Liver (tissue), 8 donors: ENCODE measurements at regions not wholly inside any gene's neighbourhood (a gene's known extent, or its start where the extent isn't known, plus 50 kb on each side); places are given as distances from the start of the nearest gene placed in this dataset.

ENCODE experiments used
- DNase-seq: peaks from one replicate; pipeline ENCODE4 v3.0.0-alpha.2; 2017; ENCODE audit warnings: low spot score
- H3K27ac ChIP-seq, 2 donors: one replicate each; pipeline ENCODE4 v1.7.0; 2013; ENCODE audit warnings: inconsistent platforms in 2 of 2, low read length in 2 of 2, control low read depth in 1 of 2, low read depth in 1 of 2, mild to moderate bottlenecking in 1 of 2
- H3K27me3 ChIP-seq, 4 donors: one replicate each; pipeline versions ENCODE4 v1.6.1 to v1.7.0; 2013; ENCODE audit warnings: low read length in 3 of 4, inconsistent platforms in 1 of 4, mild to moderate bottlenecking in 1 of 4, moderate library complexity in 1 of 4; ENCODE audit not compliant: control insufficient read depth in 4 of 4, insufficient read depth in 4 of 4
- H3K36me3 ChIP-seq, 4 donors: one replicate each; pipeline versions ENCODE4 v1.6.1 to v1.7.0; 2013; ENCODE audit warnings: low read length in 3 of 4, mild to moderate bottlenecking in 3 of 4, low read depth in 1 of 4, moderate library complexity in 1 of 4; ENCODE audit not compliant: control insufficient read depth in 4 of 4, insufficient read depth in 3 of 4
- H3K4me1 ChIP-seq, 4 donors: one replicate each; pipeline versions ENCODE4 v1.6.1 to v1.7.0; 2013; ENCODE audit warnings: low read length in 3 of 4, mild to moderate bottlenecking in 3 of 4, moderate library complexity in 1 of 4; ENCODE audit not compliant: control insufficient read depth in 4 of 4, insufficient read depth in 4 of 4
- H3K4me3 ChIP-seq, 3 donors: one replicate each; pipeline versions ENCODE4 v1.6.1 to v1.7.0; 2013; ENCODE audit warnings: low read length in 3 of 3, control low read depth in 1 of 3, low read depth in 1 of 3, mild to moderate bottlenecking in 1 of 3
- H3K9ac ChIP-seq, 2 donors: one replicate each; pipeline ENCODE4 v1.7.0; 2013; ENCODE audit warnings: low read length in 2 of 2, mild to moderate bottlenecking in 2 of 2, moderate library complexity in 2 of 2, control low read depth in 1 of 2, low read depth in 1 of 2
- H3K9me3 ChIP-seq, 4 donors: one replicate each; pipeline versions ENCODE4 v1.6.1 to v1.7.0; 2013; ENCODE audit warnings: low read length in 3 of 4; ENCODE audit not compliant: control insufficient read depth in 4 of 4
- EGR1 ChIP-seq, 2 donors: IDR thresholded peaks; 2 replicates each; pipeline ENCODE4 v1.6.1; 2016 to 2018; ENCODE audit warnings: antibody characterized with exemption in 2 of 2, low read depth in 2 of 2
- FOXA1 ChIP-seq: IDR thresholded peaks from 2 replicates; pipeline ENCODE4 v1.6.1; 2016; ENCODE audit warnings: antibody characterized with exemption
- FOXA2 ChIP-seq: IDR thresholded peaks from 2 replicates; pipeline ENCODE4 v1.6.1; 2016; ENCODE audit warnings: antibody characterized with exemption
- HNF4A ChIP-seq, 2 donors: conservative IDR thresholded peaks; 2 replicates each; pipeline ENCODE4 v1.6.1; 2016; ENCODE audit warnings: antibody characterized with exemption in 2 of 2, mild to moderate bottlenecking in 2 of 2
- HNF4G ChIP-seq: IDR thresholded peaks from 2 replicates; pipeline ENCODE4 v1.6.1; 2016; ENCODE audit warnings: antibody characterized with exemption
- JUND ChIP-seq, 2 donors: IDR thresholded peaks; 2 replicates each; pipeline ENCODE4 v1.6.1; 2016; ENCODE audit warnings: antibody characterized with exemption in 2 of 2
- MAX ChIP-seq: IDR thresholded peaks from 2 replicates; pipeline ENCODE4 v1.6.1; 2016; ENCODE audit warnings: antibody characterized with exemption
- NR2F2 ChIP-seq: IDR thresholded peaks from 2 replicates; pipeline ENCODE4 v1.6.1; 2016; ENCODE audit warnings: antibody characterized with exemption
- REST ChIP-seq: IDR thresholded peaks from 2 replicates; pipeline ENCODE4 v1.6.1; 2016; ENCODE audit warnings: antibody characterized with exemption, mild to moderate bottlenecking
- RXRA ChIP-seq, 2 donors: IDR thresholded peaks; 2 replicates each; pipeline ENCODE4 v1.6.1; 2017 to 2018; ENCODE audit warnings: antibody characterized with exemption in 2 of 2, mild to moderate bottlenecking in 1 of 2
- SP1 ChIP-seq: IDR thresholded peaks from 2 replicates; pipeline ENCODE4 v1.6.1; 2018; ENCODE audit warnings: antibody characterized with exemption, mild to moderate bottlenecking
- TAF1 ChIP-seq: conservative IDR thresholded peaks from 2 replicates; pipeline ENCODE4 v1.6.1; 2016; ENCODE audit warnings: antibody characterized with exemption, mild to moderate bottlenecking
- YY1 ChIP-seq: IDR thresholded peaks from 2 replicates; pipeline ENCODE4 v1.6.1; 2016; ENCODE audit warnings: antibody characterized with exemption, mild to moderate bottlenecking
- WGBS: extraction: QIAGEN DNeasy Blood & Tissue Kit; methylation state at CpG from one replicate; pipeline ENCODE4 v1.1.7; 2013; 5-methylcytosine and 5-hydroxymethylcytosine counted together
- TF ChIP-seq, protein P1 (sequence below): IDR thresholded peaks from 2 replicates; pipeline ENCODE4 v1.6.1; 2016; ENCODE audit warnings: antibody characterized with exemption
- TF ChIP-seq, protein P2 (sequence below): fragments of 150-350 bp; IDR thresholded peaks from 2 replicates; pipeline ENCODE4 v1.5.1; 2017; ENCODE audit warnings: improper control_type of control experiment, low read depth, low read length; ENCODE audit not compliant: missing input control
- donor health status: healthy.
- donor health status: healthy.
- donor health status: healthy.
- donor health status: healthy.
- donor health status: healthy.

- Histone ChIP-seq H3K4me3 (no peak overlapping the region), H3K36me3 (no peaks in the 10 kb centered on the region), H3K27me3 (no peaks in the 10 kb centered on the region), H3K9ac (no peak overlapping the region), H3K27ac (no peak overlapping the region), H3K4me1 (no peaks in the 10 kb centered on the region), H3K9me3 (no peaks in the 10 kb centered on the region)
- no peak for TF ChIP-seq YY1
- TF ChIP-seq NR2F2, result no peak
- no peak for DNase-seq
- WGBS, result 65% methylated on average over 2 of the region's 2 CpGs
Measured at GRCh38 chr14:94966868-94967267, 190.5 kb downstream of the DICER1 start.

- TF ChIP-seq MAX (no peak), JUND (IDR thresholded peaks at IDR 0.05) (no peak)
- H3K4me1 ChIP-seq, result no peaks in the 10 kb centered on the region
- H3K9me3 ChIP-seq, result no peaks in the 10 kb centered on the region
- DNase-seq, result no peak
- H3K9ac ChIP-seq, result no peak overlapping the region
- WGBS, result 66% methylated on average over 5 of the region's 5 CpGs
- H3K36me3 ChIP-seq, result no peaks in the 10 kb centered on the region
- no peak overlapping the region for H3K4me3 ChIP-seq
- H3K27me3 ChIP-seq, result no peaks in the 10 kb centered on the region
- H3K27ac ChIP-seq, result no peak overlapping the region
Measured at GRCh38 chr14:94966344-94966743, 191.0 kb downstream of the DICER1 start.

DNA sequence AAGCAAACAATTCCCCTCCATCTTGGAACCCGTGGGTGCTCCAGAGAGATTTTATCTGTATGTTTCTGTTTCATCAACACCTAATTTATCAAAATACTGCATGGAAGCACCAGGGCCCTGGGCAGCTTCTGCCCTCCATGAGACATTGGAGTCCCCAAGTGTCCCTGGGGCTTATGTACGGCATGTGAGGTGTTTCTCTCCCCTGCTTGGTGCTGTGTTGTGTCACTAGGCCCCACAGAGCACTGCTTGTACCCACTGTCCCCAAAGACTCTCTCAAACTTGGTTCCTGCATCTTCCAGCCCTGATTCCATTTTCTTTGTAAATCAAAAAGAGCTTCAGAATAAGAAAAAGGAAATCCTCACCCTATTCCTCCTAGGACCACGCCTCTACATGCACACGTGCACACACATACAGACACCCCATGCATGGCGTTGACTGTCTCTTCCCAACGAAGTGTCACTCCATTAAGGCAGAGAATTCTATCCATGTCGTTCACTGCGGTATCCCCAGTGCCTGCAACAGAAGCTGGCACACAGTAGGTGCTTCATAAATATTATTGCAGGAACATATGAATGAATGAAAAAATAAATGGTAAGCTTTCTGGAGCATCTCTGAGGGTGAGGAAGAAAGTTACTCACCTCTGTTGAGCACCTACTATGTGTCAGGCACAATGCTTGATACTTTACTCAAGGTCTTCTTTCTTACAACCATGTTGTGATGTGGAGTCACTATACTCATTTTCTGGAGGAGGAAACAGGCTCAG, 191.6 kb downstream of the DICER1 start:
- Histone ChIP-seq H3K4me3 (no peak overlapping the region), H3K27me3 (no peaks in the 10 kb centered on the region), H3K9ac (no peak overlapping the region), H3K36me3 (no peaks in the 10 kb centered on the region), H3K9me3 (no peaks in the 10 kb centered on the region), H3K4me1 (no peaks in the 10 kb centered on the region), H3K27ac (no peak overlapping the region)
- no peak for TF ChIP-seq JUND (IDR thresholded peaks at IDR 0.05)
- TF ChIP-seq, protein P1, sequence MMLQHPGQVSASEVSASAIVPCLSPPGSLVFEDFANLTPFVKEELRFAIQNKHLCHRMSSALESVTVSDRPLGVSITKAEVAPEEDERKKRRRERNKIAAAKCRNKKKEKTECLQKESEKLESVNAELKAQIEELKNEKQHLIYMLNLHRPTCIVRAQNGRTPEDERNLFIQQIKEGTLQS, result no peak
- no peak for TF ChIP-seq FOXA1
- no peak for TF ChIP-seq HNF4G
- TF ChIP-seq RXRA (IDR thresholded peaks at IDR 0.05), result no peak
- TF ChIP-seq NR2F2, result no peak
- TF ChIP-seq MAX, result no peak
- TF ChIP-seq EGR1 (IDR thresholded peaks at IDR 0.05; ENCODE audit: low read depth in 2 of 2), result no peak
- no peak for TF ChIP-seq FOXA2
- TF ChIP-seq YY1, result no peak
- no peak for TF ChIP-seq HNF4A (conservative IDR thresholded peaks at IDR 0.05)
- TF ChIP-seq TAF1, result no peak
- no peak for DNase-seq
- 89% methylated on average over 8 of the region's 8 CpGs for WGBS

- DNase-seq, result no peak
- Histone ChIP-seq H3K4me3 (no peak overlapping the region), H3K36me3 (no peaks in the 10 kb centered on the region), H3K27me3 (no peaks in the 10 kb centered on the region), H3K27ac (no peak overlapping the region), H3K9ac (no peak overlapping the region), H3K4me1 (no peaks in the 10 kb centered on the region), H3K9me3 (no peaks in the 10 kb centered on the region)
- TF ChIP-seq HNF4A (conservative IDR thresholded peaks at IDR 0.05) (no peak), EGR1 (IDR thresholded peaks at IDR 0.05; ENCODE audit: low read depth in 2 of 2) (no peak), TAF1 (no peak), REST (no peak), SP1 (no peak), FOXA1 (no peak)
- TF ChIP-seq, protein P2, sequence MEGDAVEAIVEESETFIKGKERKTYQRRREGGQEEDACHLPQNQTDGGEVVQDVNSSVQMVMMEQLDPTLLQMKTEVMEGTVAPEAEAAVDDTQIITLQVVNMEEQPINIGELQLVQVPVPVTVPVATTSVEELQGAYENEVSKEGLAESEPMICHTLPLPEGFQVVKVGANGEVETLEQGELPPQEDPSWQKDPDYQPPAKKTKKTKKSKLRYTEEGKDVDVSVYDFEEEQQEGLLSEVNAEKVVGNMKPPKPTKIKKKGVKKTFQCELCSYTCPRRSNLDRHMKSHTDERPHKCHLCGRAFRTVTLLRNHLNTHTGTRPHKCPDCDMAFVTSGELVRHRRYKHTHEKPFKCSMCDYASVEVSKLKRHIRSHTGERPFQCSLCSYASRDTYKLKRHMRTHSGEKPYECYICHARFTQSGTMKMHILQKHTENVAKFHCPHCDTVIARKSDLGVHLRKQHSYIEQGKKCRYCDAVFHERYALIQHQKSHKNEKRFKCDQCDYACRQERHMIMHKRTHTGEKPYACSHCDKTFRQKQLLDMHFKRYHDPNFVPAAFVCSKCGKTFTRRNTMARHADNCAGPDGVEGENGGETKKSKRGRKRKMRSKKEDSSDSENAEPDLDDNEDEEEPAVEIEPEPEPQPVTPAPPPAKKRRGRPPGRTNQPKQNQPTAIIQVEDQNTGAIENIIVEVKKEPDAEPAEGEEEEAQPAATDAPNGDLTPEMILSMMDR, result no peak
- TF ChIP-seq, protein P1, result no peak
- WGBS, result 85% methylated on average over 7 of the region's 7 CpGs
Measured at GRCh38 chr14:94964931-94965330, 192.4 kb downstream of the DICER1 start.
